AML-193 (cell line): ENCODE measurements at regions not wholly inside any gene's neighbourhood (a gene's known extent, or its start where the extent isn't known, plus 50 kb on each side); places are given as distances from the start of the nearest gene placed in this dataset.
"Not testable (repeated sequence)": the region's sequence is repeated elsewhere in the genome, so short reads cannot be mapped to it uniquely, and the experiment has no call there.

Source experiments
- DNase-seq, 2 experiments: peaks; one replicate each; lab custom pipeline; 2025; lab: John Stamatoyannopoulos, UW

GRCh38 chr5:166178411-166179080 lies 2112.9 kb upstream of the WWC1 start:
- no peak for DNase-seq

- DNase-seq = no peak
Measured at GRCh38 chr5:166185185-166185584, 2106.3 kb upstream of the WWC1 start.

- DNase-seq = no peak
Measured at GRCh38 chr5:166188501-166189325, 2102.7 kb upstream of the WWC1 start.

- no peak for DNase-seq
Measured at GRCh38 chr5:166192696-166193095, 2098.7 kb upstream of the WWC1 start.

- no peak for DNase-seq
Measured at GRCh38 chr5:166195981-166196380, 2095.5 kb upstream of the WWC1 start.

GRCh38 chr5:166200532-166200931 lies 2090.9 kb upstream of the WWC1 start:
- no peak for DNase-seq

- DNase-seq = no peak
Measured at GRCh38 chr5:166211640-166212039, 2079.8 kb upstream of the WWC1 start.

- DNase-seq = no peak
Measured at GRCh38 chr5:166236327-166236726, 2055.1 kb upstream of the WWC1 start.

GRCh38 chr5:166240705-166241104 lies 2050.7 kb upstream of the WWC1 start:
- no peak for DNase-seq

GRCh38 chr5:166245556-166245955 lies 2045.9 kb upstream of the WWC1 start:
- no peak for DNase-seq

- DNase-seq = no peak
Measured at GRCh38 chr5:166251786-166252185, 2039.7 kb upstream of the WWC1 start.

- DNase-seq = no peak
Measured at GRCh38 chr5:166257661-166258060, 2033.8 kb upstream of the WWC1 start.

- no peak for DNase-seq
Measured at GRCh38 chr5:166262395-166262794, 2029.0 kb upstream of the WWC1 start.

GRCh38 chr5:166267907-166268306 lies 2023.5 kb upstream of the WWC1 start:
- DNase-seq = no peak

- no peak for DNase-seq
Measured at GRCh38 chr5:166270712-166271111, 2020.7 kb upstream of the WWC1 start.

GRCh38 chr5:166276006-166276405 lies 2015.4 kb upstream of the WWC1 start:
- no peak for DNase-seq

- DNase-seq = no peak
Measured at GRCh38 chr5:166279828-166280227, 2011.6 kb upstream of the WWC1 start.

- no peak for DNase-seq
Measured at GRCh38 chr5:166281433-166281832, 2010.0 kb upstream of the WWC1 start.

GRCh38 chr5:166282939-166283338 lies 2008.5 kb upstream of the WWC1 start:
- DNase-seq = no peak

- no peak for DNase-seq
Measured at GRCh38 chr5:166285361-166285760, 2006.1 kb upstream of the WWC1 start.

- DNase-seq = no peak
Measured at GRCh38 chr5:166286832-166287231, 2004.6 kb upstream of the WWC1 start.

- DNase-seq = no peak
Measured at GRCh38 chr5:166287866-166288265, 2003.6 kb upstream of the WWC1 start.

- not testable (repeated sequence) for DNase-seq
Measured at GRCh38 chr5:166291800-166292199, 1999.6 kb upstream of the WWC1 start.

GRCh38 chr5:166293892-166294291 lies 1997.6 kb upstream of the WWC1 start:
- DNase-seq = no peak
